Glutamatergic neuron (in vitro differentiated cells): ENCODE measurements at regions not wholly inside any gene's neighbourhood (a gene's known extent, or its start where the extent isn't known, plus 50 kb on each side); places are given as distances from the start of the nearest gene placed in this dataset.

Experiments
- DNase-seq: peaks from one replicate; pipeline ENCODE4 v3.0.0; 2022
- H3K27ac Mint-ChIP-seq: one replicate; pipeline ENCODE4 v1.8.0; 2020; ENCODE audit warnings: mild to moderate bottlenecking, mixed read lengths, inconsistent platforms; ENCODE audit not compliant: unreplicated experiment
- H3K27me3 Mint-ChIP-seq: one replicate; pipeline ENCODE4 v1.8.0; 2020; ENCODE audit warnings: mild to moderate bottlenecking, moderate library complexity, mixed read lengths, inconsistent platforms; ENCODE audit not compliant: unreplicated experiment
- H3K36me3 Mint-ChIP-seq: one replicate; pipeline ENCODE4 v1.8.0; 2020; ENCODE audit warnings: mild to moderate bottlenecking, mixed read lengths, inconsistent platforms; ENCODE audit not compliant: unreplicated experiment
- H3K4me1 Mint-ChIP-seq: one replicate; pipeline ENCODE4 v1.8.0; 2020; ENCODE audit warnings: mild to moderate bottlenecking, low read depth, mixed read lengths, inconsistent platforms; ENCODE audit not compliant: unreplicated experiment
- H3K4me3 Mint-ChIP-seq: one replicate; pipeline ENCODE4 v1.8.0; 2020; ENCODE audit warnings: mild to moderate bottlenecking, mixed read lengths, inconsistent platforms; ENCODE audit not compliant: unreplicated experiment
- H3K9me3 Mint-ChIP-seq: one replicate; pipeline ENCODE4 v1.8.0; 2020; ENCODE audit warnings: mild to moderate bottlenecking, moderate library complexity, mixed read lengths, inconsistent platforms; ENCODE audit not compliant: unreplicated experiment
- TF ChIP-seq, protein P1 (sequence below): fragments of 200-600 bp; sonication (generic); IDR thresholded peaks from one replicate; pipeline ENCODE4 v1.5.0; 2021; ENCODE audit not compliant: partially characterized antibody, unreplicated experiment

DNA sequence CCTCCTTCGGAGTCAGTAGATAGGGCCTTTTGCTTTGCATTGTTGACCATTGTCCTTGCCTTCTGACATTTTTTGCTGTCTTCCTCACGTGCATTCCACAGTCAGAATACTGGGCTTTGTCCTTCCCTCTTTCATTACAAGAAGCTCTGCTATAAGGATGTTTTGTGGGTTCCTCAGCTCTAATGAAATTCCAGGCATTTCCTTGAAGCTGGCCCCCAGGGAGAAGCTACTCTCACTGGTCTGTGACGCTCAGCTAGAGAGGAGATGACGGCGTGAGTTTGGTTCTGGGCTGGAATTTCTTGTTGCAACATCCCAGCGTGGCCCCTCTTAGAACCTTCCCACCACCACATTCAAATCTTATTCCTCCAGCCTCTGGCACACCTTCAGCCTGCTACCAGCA, 210.2 kb downstream of the TJP1 start:
- Mint-ChIP-seq H3K4me3 (no peak overlapping the region), H3K9me3 (no peaks in the 10 kb centered on the region), H3K27me3 (peaks cover 5% of the 10 kb centered on the region), H3K36me3 (no peaks in the 10 kb centered on the region), H3K27ac (no peak overlapping the region), H3K4me1 (no peaks in the 10 kb centered on the region)
- DNase-seq = no peak
- TF ChIP-seq, protein P1, sequence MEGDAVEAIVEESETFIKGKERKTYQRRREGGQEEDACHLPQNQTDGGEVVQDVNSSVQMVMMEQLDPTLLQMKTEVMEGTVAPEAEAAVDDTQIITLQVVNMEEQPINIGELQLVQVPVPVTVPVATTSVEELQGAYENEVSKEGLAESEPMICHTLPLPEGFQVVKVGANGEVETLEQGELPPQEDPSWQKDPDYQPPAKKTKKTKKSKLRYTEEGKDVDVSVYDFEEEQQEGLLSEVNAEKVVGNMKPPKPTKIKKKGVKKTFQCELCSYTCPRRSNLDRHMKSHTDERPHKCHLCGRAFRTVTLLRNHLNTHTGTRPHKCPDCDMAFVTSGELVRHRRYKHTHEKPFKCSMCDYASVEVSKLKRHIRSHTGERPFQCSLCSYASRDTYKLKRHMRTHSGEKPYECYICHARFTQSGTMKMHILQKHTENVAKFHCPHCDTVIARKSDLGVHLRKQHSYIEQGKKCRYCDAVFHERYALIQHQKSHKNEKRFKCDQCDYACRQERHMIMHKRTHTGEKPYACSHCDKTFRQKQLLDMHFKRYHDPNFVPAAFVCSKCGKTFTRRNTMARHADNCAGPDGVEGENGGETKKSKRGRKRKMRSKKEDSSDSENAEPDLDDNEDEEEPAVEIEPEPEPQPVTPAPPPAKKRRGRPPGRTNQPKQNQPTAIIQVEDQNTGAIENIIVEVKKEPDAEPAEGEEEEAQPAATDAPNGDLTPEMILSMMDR = no peak

DNA sequence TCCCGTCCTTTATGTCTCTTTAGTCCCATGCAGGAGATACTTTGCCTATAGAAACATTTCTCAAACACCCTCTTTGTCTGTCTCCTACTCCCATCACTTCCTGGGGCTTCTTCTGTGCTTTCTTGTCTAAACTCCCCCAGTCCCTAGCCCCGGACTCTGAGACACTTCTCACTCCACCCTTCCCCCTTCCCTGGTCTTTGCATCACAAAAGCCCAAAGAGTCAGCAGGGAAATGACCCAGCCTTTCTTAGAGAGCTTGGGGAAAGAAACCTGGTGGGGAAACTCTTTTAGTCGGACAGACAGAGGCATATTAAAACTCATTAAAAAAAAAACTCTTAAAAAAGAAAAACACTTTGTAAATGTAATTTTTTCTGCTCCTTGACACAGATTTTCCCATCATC, 211.2 kb downstream of the TJP1 start:
- Mint-ChIP-seq H3K4me1 (no peaks in the 10 kb centered on the region), H3K36me3 (no peaks in the 10 kb centered on the region), H3K27ac (no peak overlapping the region), H3K9me3 (no peaks in the 10 kb centered on the region), H3K4me3 (no peak overlapping the region), H3K27me3 (peaks cover 5% of the 10 kb centered on the region)
- DNase-seq = no peak
- TF ChIP-seq, protein P1 = no peak

DNA sequence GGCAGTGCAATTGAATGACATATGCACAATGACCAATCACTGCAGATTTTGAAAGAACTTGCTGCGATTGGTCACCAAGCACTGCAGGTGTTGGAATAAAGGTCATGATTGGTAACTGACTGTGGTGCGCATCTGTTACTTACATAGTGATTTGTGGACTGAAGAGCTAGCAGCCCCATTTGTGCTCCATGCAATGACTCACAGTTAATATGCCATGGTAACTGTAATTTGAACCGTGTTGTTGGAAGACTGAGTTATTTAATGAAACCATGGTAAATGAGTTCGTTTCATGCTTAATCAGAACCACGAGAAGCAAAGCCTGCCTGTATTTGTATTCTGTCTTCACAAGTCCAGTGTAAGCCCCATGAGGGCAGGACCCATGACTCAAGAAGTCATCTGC, 220.5 kb downstream of the TJP1 start:
- H3K9me3 Mint-ChIP-seq = no peaks in the 10 kb centered on the region
- no peak overlapping the region for H3K4me3 Mint-ChIP-seq
- no peaks in the 10 kb centered on the region for H3K4me1 Mint-ChIP-seq
- TF ChIP-seq, protein P1 = no peak
- DNase-seq = no peak
- no peak overlapping the region for H3K27ac Mint-ChIP-seq
- H3K36me3 Mint-ChIP-seq = no peaks in the 10 kb centered on the region
- no peaks in the 10 kb centered on the region for H3K27me3 Mint-ChIP-seq

DNA sequence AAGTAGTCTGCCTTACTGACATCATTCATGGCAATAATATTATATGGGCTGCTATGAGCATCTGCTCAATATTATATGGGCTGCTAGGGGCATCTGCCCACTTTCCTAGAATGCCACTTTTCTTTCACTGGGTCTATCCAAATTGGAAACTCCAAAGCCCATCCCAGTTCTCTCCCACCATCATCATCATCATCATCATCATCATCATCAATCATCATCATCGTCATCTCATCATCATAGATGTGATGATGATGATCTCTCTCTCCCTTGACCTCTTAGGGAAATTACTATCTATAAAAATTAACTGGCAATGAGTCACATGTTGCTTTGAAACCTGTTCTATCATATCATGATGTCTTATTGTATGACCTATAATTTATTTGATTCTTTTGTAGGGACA, 222.0 kb downstream of the TJP1 start:
- H3K27me3 Mint-ChIP-seq = no peaks in the 10 kb centered on the region
- H3K36me3 Mint-ChIP-seq = no peaks in the 10 kb centered on the region
- TF ChIP-seq, protein P1 = no peak
- no peaks in the 10 kb centered on the region for H3K9me3 Mint-ChIP-seq
- H3K27ac Mint-ChIP-seq = no peak overlapping the region
- H3K4me1 Mint-ChIP-seq = no peaks in the 10 kb centered on the region
- no peak for DNase-seq
- H3K4me3 Mint-ChIP-seq = no peak overlapping the region

DNA sequence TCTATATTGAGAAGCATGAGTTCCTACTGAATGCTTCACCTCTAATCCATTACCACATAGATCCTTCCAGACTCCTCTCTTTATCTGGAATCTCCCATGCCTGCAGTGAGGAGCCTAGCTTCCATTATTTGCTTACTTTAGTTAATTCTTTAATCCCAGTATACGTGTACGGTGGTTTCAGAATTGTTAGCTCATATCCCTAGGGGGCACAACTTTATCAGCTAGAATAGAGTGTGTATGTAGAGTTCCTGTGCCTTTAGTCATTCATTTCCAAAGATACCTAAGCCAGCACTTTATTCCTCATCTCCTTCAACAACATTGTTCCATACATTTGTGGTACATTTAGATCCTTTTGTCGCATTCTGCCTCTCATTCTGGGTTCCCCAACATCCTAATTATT, 226.0 kb downstream of the TJP1 start:
- H3K4me3 Mint-ChIP-seq = no peak overlapping the region
- H3K4me1 Mint-ChIP-seq = no peaks in the 10 kb centered on the region
- no peaks in the 10 kb centered on the region for H3K9me3 Mint-ChIP-seq
- H3K27me3 Mint-ChIP-seq = no peaks in the 10 kb centered on the region
- DNase-seq = no peak
- no peak overlapping the region for H3K27ac Mint-ChIP-seq
- no peaks in the 10 kb centered on the region for H3K36me3 Mint-ChIP-seq
- TF ChIP-seq, protein P1 = no peak
